GM19452 (cell line): ENCODE measurements at regions not wholly inside any gene's neighbourhood (a gene's known extent, or its start where the extent isn't known, plus 50 kb on each side); places are given as distances from the start of the nearest gene placed in this dataset.

ENCODE experiments used
- ATAC-seq: cut with Tn5 transposase; IDR thresholded peaks from one replicate; pipeline ENCODE4 v1.9.1; 2021; ENCODE audit not compliant: unreplicated experiment

GRCh38 chr12:24069532-24070395 is 120.3 kb upstream of the SOX5 start:
- no peak for ATAC-seq

- ATAC-seq = no peak
Observed at GRCh38 chr12:24066865-24067264, 117.4 kb upstream of the SOX5 start.

- no peak for ATAC-seq
Observed at GRCh38 chr12:24066097-24066496, 116.6 kb upstream of the SOX5 start.

GRCh38 chr12:24062642-24063245 is 113.3 kb upstream of the SOX5 start:
- no peak for ATAC-seq

- no peak for ATAC-seq
Observed at GRCh38 chr12:24060089-24060488, 110.6 kb upstream of the SOX5 start.

GRCh38 chr12:24057920-24058476 is 108.5 kb upstream of the SOX5 start:
- no peak for ATAC-seq

- ATAC-seq = no peak
Observed at GRCh38 chr12:24055747-24056146, 106.3 kb upstream of the SOX5 start.

- ATAC-seq = no peak
Observed at GRCh38 chr12:24054416-24054815, 104.9 kb upstream of the SOX5 start.

- no peak for ATAC-seq
Observed at GRCh38 chr12:24049728-24050127, 100.3 kb upstream of the SOX5 start.

- no peak for ATAC-seq
Observed at GRCh38 chr12:24049101-24049500, 99.6 kb upstream of the SOX5 start.

GRCh38 chr12:24048446-24048845 is 99.0 kb upstream of the SOX5 start:
- ATAC-seq = no peak

- ATAC-seq = no peak
Observed at GRCh38 chr12:24047326-24047725, 97.9 kb upstream of the SOX5 start.

GRCh38 chr12:24045816-24046257 is 96.4 kb upstream of the SOX5 start:
- no peak for ATAC-seq

- ATAC-seq = no peak
Observed at GRCh38 chr12:24044941-24045703, 95.7 kb upstream of the SOX5 start.

GRCh38 chr12:24042651-24043050 is 93.2 kb upstream of the SOX5 start:
- ATAC-seq = no peak

GRCh38 chr12:24039113-24039525 is 89.6 kb upstream of the SOX5 start:
- no peak for ATAC-seq

GRCh38 chr12:24038211-24038997 is 88.9 kb upstream of the SOX5 start:
- no peak for ATAC-seq

- ATAC-seq = no peak
Observed at GRCh38 chr12:24036438-24037216, 87.2 kb upstream of the SOX5 start.

GRCh38 chr12:24034894-24035293 is 85.4 kb upstream of the SOX5 start:
- no peak for ATAC-seq

GRCh38 chr12:24034160-24034559 is 84.7 kb upstream of the SOX5 start:
- no peak for ATAC-seq
